ENCODE measurements at regions not wholly inside any gene's neighbourhood (a gene's known extent, or its start where the extent isn't known, plus 50 kb on each side); places are given as distances from the start of the nearest gene placed in this dataset.

GRCh38 chr17:51572115-51572514, 311.8 kb downstream of the UTP18 start:
- Histone ChIP-seq H3K36me3 (ENCODE audit: control insufficient read depth, insufficient read depth, low read length) (no peaks in the 10 kb centered on the region), H3K27me3 (ENCODE audit: control insufficient read depth, insufficient read depth, low read length) (no peaks in the 10 kb centered on the region), H2AFZ (no peak overlapping the region), H3K9ac (no peak overlapping the region), H3K9me3 (ENCODE audit: control insufficient read depth, low read length) (peaks cover 6% of the 10 kb centered on the region), H3K79me2 (no peaks in the 10 kb centered on the region), H3K4me1 (no peaks in the 10 kb centered on the region), H3K4me2 (ENCODE audit: low read length) (no peak overlapping the region), H3K27ac (no peak overlapping the region), H3K4me3 (ENCODE audit: low read depth, low read length) (no peak overlapping the region)
- TF ChIP-seq CTCF (IDR thresholded peaks at IDR 0.05) = no peak

Data from parathyroid adenoma (tissue), 2 donors.